ENCODE measurements at regions not wholly inside any gene's neighbourhood (a gene's known extent, or its start where the extent isn't known, plus 50 kb on each side); places are given as distances from the start of the nearest gene placed in this dataset.

DNA sequence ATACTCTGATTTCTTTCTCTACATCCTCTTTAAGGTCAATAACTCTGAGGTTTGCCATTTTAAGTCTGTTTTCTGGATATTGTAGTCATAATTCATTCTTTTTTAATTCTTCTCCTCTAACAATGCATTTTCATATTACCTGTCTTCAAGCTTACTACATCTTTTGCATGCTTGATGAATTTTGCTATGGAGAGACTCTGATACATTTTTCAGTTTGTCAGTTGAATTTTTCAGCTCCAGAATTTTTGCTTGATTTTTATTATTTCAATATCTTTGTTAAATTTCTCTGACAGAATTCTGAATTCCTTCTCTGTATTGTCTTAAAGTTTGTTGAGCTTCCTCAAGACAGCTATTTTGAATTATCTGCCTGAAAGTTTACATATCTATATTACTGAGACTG lies 159.8 kb upstream of the ST8SIA4 start:
- TF ChIP-seq, protein P1, sequence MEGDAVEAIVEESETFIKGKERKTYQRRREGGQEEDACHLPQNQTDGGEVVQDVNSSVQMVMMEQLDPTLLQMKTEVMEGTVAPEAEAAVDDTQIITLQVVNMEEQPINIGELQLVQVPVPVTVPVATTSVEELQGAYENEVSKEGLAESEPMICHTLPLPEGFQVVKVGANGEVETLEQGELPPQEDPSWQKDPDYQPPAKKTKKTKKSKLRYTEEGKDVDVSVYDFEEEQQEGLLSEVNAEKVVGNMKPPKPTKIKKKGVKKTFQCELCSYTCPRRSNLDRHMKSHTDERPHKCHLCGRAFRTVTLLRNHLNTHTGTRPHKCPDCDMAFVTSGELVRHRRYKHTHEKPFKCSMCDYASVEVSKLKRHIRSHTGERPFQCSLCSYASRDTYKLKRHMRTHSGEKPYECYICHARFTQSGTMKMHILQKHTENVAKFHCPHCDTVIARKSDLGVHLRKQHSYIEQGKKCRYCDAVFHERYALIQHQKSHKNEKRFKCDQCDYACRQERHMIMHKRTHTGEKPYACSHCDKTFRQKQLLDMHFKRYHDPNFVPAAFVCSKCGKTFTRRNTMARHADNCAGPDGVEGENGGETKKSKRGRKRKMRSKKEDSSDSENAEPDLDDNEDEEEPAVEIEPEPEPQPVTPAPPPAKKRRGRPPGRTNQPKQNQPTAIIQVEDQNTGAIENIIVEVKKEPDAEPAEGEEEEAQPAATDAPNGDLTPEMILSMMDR (IDR thresholded peaks at IDR 0.05; ENCODE audit: low read depth, low read length) = no peak
- no peak for TF ChIP-seq POLR2A (IDR thresholded peaks at IDR 0.05; ENCODE audit: extremely low read depth, insufficient read length)
